Heart left ventricle (tissue), 13 donors: ENCODE measurements at regions not wholly inside any gene's neighbourhood (a gene's known extent, or its start where the extent isn't known, plus 50 kb on each side); places are given as distances from the start of the nearest gene placed in this dataset.

Source experiments
- POLR2A ChIP-seq, 2 donors: fragments of 450-650 bp; IDR thresholded peaks; one replicate each; pipeline ENCODE4 v1.6.1; 2017; ENCODE audit warnings: antibody characterized with exemption in 2 of 2, mild to moderate bottlenecking in 2 of 2, moderate library complexity in 2 of 2
- TF ChIP-seq, protein P1 (sequence below), 12 donors: fragments of 200-600 bp; sonication (generic) in 4 of 12; IDR thresholded peaks; one replicate each; pipeline versions ENCODE4 v1.5.0 to v1.8.0; 2018 to 2022; ENCODE audit warnings: antibody characterized with exemption in 12 of 12, mild to moderate bottlenecking in 5 of 12
- donor health status: ischemic (EF 13 %, LVEDD 7.1; RV severe dilation, severe dysfunction).
- donor health status: DM: no; HTN: yes; CAD: no.
- donor health status: DM: no; HTN: no; CAD: no.
- donor health status: ischemic (EF 25% LVEDD 6.9; RV normal size, moderate dysfunction).
- donor health status: ischemic (EF 25% LVEDD 5.7; RV mildly dilated, moderate dysfunction).
- donor health status: ischemic (EF 35%, LVEDD 5.7; RV mildly dilated, moderate dysfunction).
- donor health status: nonischemic (EF 11% LVEDD 7.7; RV severe dilation, severe dysfunction).
- donor health status: DM: yes; HTN: yes; CAD: no.
- donor health status: PGD.
- donor health status: ischemic (EF 29% LVEDD 5.4; RV normal size, mild dysfunction).
- donor health status: nonischemic (EF 23%, LVEDD 6.1; RV moderate dilation, normal function).

DNA sequence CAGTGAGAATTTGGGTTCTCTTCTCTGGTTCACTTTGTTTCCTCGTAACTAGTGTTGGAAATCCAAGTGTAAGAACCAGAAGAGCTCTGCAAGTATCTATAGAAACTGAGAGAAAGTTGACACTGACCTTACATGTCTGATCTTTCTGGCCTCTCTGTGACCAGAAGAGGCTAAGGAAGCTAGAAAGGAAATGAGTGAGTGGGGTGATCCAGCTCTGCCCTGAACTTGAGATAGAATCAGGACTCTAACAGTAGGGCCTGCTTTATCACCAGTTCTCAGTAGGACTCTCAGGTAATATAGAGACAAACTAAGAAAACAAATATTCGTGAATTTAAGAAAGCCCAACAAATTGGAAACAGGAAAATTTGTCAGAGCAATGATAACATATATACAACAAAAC is 441.2 kb upstream of the ZNF804A start:
- TF ChIP-seq POLR2A (IDR thresholded peaks at IDR 0.05), result no peak
- TF ChIP-seq, protein P1, sequence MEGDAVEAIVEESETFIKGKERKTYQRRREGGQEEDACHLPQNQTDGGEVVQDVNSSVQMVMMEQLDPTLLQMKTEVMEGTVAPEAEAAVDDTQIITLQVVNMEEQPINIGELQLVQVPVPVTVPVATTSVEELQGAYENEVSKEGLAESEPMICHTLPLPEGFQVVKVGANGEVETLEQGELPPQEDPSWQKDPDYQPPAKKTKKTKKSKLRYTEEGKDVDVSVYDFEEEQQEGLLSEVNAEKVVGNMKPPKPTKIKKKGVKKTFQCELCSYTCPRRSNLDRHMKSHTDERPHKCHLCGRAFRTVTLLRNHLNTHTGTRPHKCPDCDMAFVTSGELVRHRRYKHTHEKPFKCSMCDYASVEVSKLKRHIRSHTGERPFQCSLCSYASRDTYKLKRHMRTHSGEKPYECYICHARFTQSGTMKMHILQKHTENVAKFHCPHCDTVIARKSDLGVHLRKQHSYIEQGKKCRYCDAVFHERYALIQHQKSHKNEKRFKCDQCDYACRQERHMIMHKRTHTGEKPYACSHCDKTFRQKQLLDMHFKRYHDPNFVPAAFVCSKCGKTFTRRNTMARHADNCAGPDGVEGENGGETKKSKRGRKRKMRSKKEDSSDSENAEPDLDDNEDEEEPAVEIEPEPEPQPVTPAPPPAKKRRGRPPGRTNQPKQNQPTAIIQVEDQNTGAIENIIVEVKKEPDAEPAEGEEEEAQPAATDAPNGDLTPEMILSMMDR (IDR thresholded peaks at IDR 0.05), result no peak
